ENCODE measurements at regions not wholly inside any gene's neighbourhood (a gene's known extent, or its start where the extent isn't known, plus 50 kb on each side); places are given as distances from the start of the nearest gene placed in this dataset.
"Not testable (repeated sequence)": the region's sequence is repeated elsewhere in the genome, so short reads cannot be mapped to it uniquely, and the experiment has no call there.

DNA sequence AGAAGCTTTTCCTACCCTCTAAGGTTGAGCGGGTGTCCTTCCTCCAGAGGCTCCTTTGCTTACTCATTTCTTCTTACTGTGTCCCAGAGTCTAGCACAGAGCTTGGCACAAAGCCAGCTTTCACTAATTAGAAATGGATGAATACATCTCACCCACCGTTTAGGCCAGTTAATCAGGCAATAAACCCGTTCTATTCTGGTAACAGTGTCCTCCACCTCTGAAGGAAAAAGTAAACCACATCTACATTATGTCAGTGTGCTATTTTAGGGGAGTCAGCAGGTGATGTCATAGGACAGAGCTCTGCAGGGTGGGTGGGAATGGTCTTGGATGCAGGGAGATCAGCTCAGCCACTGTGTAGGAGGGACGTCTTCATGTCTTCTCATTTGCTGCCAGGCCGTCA lies 109.2 kb downstream of the OSTF1 start:
- H3K4me3 ChIP-seq (ENCODE audit: low read length): no peak overlapping the region
- no peaks in the 10 kb centered on the region for H3K9me3 ChIP-seq (ENCODE audit: insufficient read depth, low read depth, low read length)
- no peak overlapping the region for H3K27ac ChIP-seq (ENCODE audit: low read depth, low read length)
- H3K9ac ChIP-seq (ENCODE audit: low read depth, low read length): no peak overlapping the region
- no peaks in the 10 kb centered on the region for H3K4me1 ChIP-seq (ENCODE audit: insufficient read depth, low read length)
- 91% methylated on average over 5 of the region's 5 CpGs for WGBS
- no peaks in the 10 kb centered on the region for H3K36me3 ChIP-seq (ENCODE audit: insufficient read depth, low read length)
- H3K27me3 ChIP-seq (ENCODE audit: insufficient read depth, low read length): no peaks in the 10 kb centered on the region

DNA sequence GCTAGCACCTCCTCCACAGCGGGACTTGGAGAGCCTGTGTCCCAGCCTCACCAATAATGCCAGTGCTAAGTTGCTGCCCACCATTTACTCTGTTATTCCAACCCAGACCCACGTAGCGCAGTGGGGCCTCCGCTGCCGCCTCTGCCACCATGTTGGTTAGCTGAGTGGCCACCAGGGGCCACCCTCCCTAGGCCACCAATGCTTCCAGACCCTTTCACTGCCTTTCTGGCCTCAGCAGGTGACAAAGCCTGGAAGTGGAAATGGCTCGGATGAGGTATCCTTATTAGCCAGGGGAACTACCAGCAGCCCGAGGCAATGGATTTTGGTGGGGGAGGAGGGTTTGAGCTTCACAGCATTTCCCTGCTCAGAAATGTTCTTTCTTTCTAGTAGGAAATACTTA lies 110.1 kb downstream of the OSTF1 start:
- Histone ChIP-seq H3K4me3 (ENCODE audit: low read length) (no peak overlapping the region), H3K9ac (ENCODE audit: low read depth, low read length) (no peak overlapping the region), H3K27ac (ENCODE audit: low read depth, low read length) (no peak overlapping the region), H3K9me3 (ENCODE audit: insufficient read depth, low read depth, low read length) (no peaks in the 10 kb centered on the region), H3K4me1 (ENCODE audit: insufficient read depth, low read length) (no peaks in the 10 kb centered on the region), H3K36me3 (ENCODE audit: insufficient read depth, low read length) (no peaks in the 10 kb centered on the region), H3K27me3 (ENCODE audit: insufficient read depth, low read length) (no peaks in the 10 kb centered on the region)
- WGBS: 81% methylated on average over 7 of the region's 7 CpGs

DNA sequence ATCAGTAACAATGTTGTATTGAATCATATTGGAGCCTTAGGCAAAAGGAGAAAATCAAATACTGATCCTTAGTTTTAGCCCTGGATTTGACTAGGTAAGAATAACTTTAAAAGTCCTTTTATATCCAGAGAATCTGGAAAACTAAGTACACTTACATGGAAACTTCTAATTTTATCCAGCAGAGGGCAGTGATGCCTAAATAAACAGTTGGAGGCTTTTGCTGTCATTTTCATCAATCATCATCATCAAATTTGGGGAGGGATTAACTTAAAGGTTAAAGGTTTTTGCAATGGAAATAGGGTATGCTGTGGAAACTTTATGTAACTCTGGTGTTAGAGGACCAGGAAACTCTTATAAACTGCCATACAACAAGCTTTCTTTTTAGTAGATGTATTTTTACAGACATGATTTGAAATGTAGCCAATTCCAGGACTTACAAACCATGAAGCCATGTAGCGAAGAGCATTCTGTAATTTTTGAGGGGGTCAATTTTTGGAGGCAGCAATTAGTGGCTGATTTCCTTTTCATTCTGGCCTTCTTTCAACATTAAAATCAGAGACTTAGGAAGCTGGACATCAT lies 112.7 kb downstream of the OSTF1 start:
- no peaks in the 10 kb centered on the region for H3K9me3 ChIP-seq (ENCODE audit: insufficient read depth, low read depth, low read length)
- H3K4me1 ChIP-seq (ENCODE audit: insufficient read depth, low read length): no peaks in the 10 kb centered on the region
- no peak overlapping the region for H3K27ac ChIP-seq (ENCODE audit: low read depth, low read length)
- no peaks in the 10 kb centered on the region for H3K27me3 ChIP-seq (ENCODE audit: insufficient read depth, low read length)
- no peak overlapping the region for H3K4me3 ChIP-seq (ENCODE audit: low read length)
- H3K36me3 ChIP-seq (ENCODE audit: insufficient read depth, low read length): no peaks in the 10 kb centered on the region
- H3K9ac ChIP-seq (ENCODE audit: low read depth, low read length): no peak overlapping the region
- 83% methylated on average over 1 of the region's 1 CpG for WGBS

GRCh38 chr9:75201480-75202209 lies 113.3 kb downstream of the OSTF1 start:
- Histone ChIP-seq H3K27ac (ENCODE audit: low read depth, low read length) (no peak overlapping the region), H3K9me3 (ENCODE audit: insufficient read depth, low read depth, low read length) (no peaks in the 10 kb centered on the region)
- WGBS: 95% methylated on average over 3 of the region's 3 CpGs

DNA sequence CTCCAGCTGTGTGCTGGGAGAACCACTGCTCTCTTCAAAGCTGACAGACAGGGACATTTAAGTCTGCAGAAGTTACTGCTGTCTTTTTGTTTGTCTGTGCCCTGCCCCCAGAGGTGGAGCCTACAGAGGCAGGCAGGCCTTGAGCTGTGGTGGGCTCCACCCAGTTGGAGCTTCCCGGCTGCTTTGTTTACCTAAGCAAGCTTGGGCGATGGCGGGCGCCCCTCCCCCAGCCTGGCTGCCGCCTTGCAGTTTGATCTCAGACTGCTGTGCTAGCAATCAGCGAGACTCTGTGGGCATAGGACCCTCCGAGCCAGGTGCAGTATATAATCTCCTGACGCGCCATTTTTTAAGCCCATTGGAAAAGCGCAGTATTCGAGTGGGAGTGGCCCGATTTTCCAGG lies 119.7 kb downstream of the OSTF1 start:
- not testable (repeated sequence) for H3K4me3 ChIP-seq (ENCODE audit: low read length)

More at GRCh38 chr9:75201480-75202209, 113.3 kb downstream of the OSTF1 start:
- Histone ChIP-seq H3K4me1 (ENCODE audit: insufficient read depth, low read length) (no peaks in the 10 kb centered on the region), H3K27me3 (ENCODE audit: insufficient read depth, low read length) (no peaks in the 10 kb centered on the region), H3K36me3 (ENCODE audit: insufficient read depth, low read length) (no peaks in the 10 kb centered on the region), H3K9ac (ENCODE audit: low read depth, low read length) (no peak overlapping the region), H3K4me3 (ENCODE audit: low read length) (no peak overlapping the region)

DNA sequence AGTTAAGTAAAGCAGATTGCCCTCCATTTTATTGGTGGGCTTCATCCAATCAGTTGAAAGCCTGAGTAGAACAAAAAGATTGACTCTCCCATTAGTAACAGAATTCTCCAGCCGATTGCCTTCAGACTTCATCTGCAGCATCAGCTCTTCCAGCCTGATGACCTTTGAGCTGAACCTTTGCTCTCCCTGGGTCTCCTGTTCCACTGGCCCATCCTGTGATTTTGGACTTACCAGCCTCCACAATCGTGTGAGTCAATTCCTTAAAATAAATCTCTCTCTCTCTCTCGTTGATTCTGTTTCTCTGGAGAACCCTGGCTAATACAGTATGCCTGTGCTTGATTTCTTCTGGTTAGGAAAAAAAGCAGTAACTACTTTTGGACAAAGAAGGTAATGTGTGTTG lies 121.9 kb downstream of the OSTF1 start:
- Histone ChIP-seq H3K9me3 (ENCODE audit: insufficient read depth, low read depth, low read length) (peaks cover 5% of the 10 kb centered on the region; the same call in 1 of the 2 replicates), H3K27me3 (ENCODE audit: insufficient read depth, low read length) (no peaks in the 10 kb centered on the region), H3K4me1 (ENCODE audit: insufficient read depth, low read length) (no peaks in the 10 kb centered on the region), H3K9ac (ENCODE audit: low read depth, low read length) (no peak overlapping the region), H3K27ac (ENCODE audit: low read depth, low read length) (no peak overlapping the region), H3K4me3 (ENCODE audit: low read length) (no peak overlapping the region), H3K36me3 (ENCODE audit: insufficient read depth, low read length) (no peaks in the 10 kb centered on the region)
- WGBS: 75% methylated on average over 3 of the region's 3 CpGs

More for the DNA sequence above, 119.7 kb downstream of the OSTF1 start:
- not testable (repeated sequence) for H3K27me3 ChIP-seq (ENCODE audit: insufficient read depth, low read length); H3K9ac ChIP-seq (ENCODE audit: low read depth, low read length); H3K27ac ChIP-seq (ENCODE audit: low read depth, low read length); H3K36me3 ChIP-seq (ENCODE audit: insufficient read depth, low read length); H3K4me1 ChIP-seq (ENCODE audit: insufficient read depth, low read length); H3K9me3 ChIP-seq (ENCODE audit: insufficient read depth, low read depth, low read length)
- 85% methylated on average over 12 of the region's 12 CpGs for WGBS

- H3K9ac ChIP-seq (ENCODE audit: low read depth, low read length): no peak overlapping the region
- no peaks in the 10 kb centered on the region for H3K4me1 ChIP-seq (ENCODE audit: insufficient read depth, low read length)
- H3K9me3 ChIP-seq (ENCODE audit: insufficient read depth, low read depth, low read length): peaks cover under 1% of the 10 kb centered on the region; the same call in 1 of the 2 replicates
- H3K36me3 ChIP-seq (ENCODE audit: insufficient read depth, low read length): no peaks in the 10 kb centered on the region
- H3K4me3 ChIP-seq (ENCODE audit: low read length): no peak overlapping the region
- no peaks in the 10 kb centered on the region for H3K27me3 ChIP-seq (ENCODE audit: insufficient read depth, low read length)
- no peak overlapping the region for H3K27ac ChIP-seq (ENCODE audit: low read depth, low read length)
- WGBS: 93% methylated on average over 3 of the region's 3 CpGs
Measured at GRCh38 chr9:75213765-75214164, 125.5 kb downstream of the OSTF1 start.

DNA sequence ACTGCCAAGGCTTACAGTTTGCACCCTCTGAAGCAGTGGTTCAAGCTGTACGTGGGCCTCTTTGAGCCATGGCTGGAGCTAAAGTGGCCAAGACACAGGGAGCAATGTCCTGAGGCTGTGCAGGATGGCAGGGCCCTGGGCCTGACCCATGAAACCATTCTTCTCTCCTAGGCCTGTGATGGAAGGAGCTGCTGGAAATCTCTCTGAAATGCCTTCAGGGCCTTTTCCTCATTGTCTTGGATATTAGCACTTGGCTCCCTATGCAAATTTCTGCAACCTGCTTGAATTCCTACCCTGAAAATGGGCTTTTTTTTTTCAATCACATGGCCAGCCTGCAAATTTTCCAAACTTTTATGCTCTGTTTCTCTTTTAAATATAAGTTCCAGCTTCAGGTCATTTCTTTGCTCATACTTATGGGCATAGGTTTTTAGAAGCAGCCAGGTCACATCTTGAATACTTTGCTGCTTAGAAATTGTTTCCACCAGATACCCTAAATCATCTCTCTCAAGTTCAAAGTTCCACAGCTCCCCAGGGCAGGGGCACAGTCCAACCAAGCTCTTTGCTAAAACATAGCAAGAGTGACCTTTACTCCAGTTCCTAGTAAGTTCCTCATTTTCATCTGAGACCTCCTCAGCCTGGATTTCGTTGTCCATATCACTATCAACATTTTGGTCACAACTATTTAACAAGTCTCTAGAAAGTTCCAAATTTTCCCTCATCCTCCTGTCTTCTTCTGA lies 138.3 kb downstream of the OSTF1 start:
- peaks cover 13% of the 10 kb centered on the region for H3K9me3 ChIP-seq (ENCODE audit: insufficient read depth, low read depth, low read length)
- H3K9ac ChIP-seq (ENCODE audit: low read depth, low read length): no peak overlapping the region
- no peak overlapping the region for H3K27ac ChIP-seq (ENCODE audit: low read depth, low read length)
- H3K27me3 ChIP-seq (ENCODE audit: insufficient read depth, low read length): no peaks in the 10 kb centered on the region
- no peaks in the 10 kb centered on the region for H3K4me1 ChIP-seq (ENCODE audit: insufficient read depth, low read length)
- no peak overlapping the region for H3K4me3 ChIP-seq (ENCODE audit: low read length)
- 71% methylated on average over 2 of the region's 2 CpGs for WGBS
- H3K36me3 ChIP-seq (ENCODE audit: insufficient read depth, low read length): no peaks in the 10 kb centered on the region

- Histone ChIP-seq H3K4me1 (ENCODE audit: insufficient read depth, low read length) (no peaks in the 10 kb centered on the region), H3K9me3 (ENCODE audit: insufficient read depth, low read depth, low read length) (peaks cover 11% of the 10 kb centered on the region), H3K4me3 (ENCODE audit: low read length) (no peak overlapping the region), H3K9ac (ENCODE audit: low read depth, low read length) (no peak overlapping the region), H3K36me3 (ENCODE audit: insufficient read depth, low read length) (no peaks in the 10 kb centered on the region), H3K27ac (ENCODE audit: low read depth, low read length) (no peak overlapping the region), H3K27me3 (ENCODE audit: insufficient read depth, low read length) (no peaks in the 10 kb centered on the region)
- WGBS: 91% methylated on average over 3 of the region's 3 CpGs
Measured at GRCh38 chr9:75228893-75229292, 140.6 kb downstream of the OSTF1 start.

GRCh38 chr9:75229605-75230332 lies 141.5 kb downstream of the OSTF1 start:
- H3K4me3 ChIP-seq (ENCODE audit: low read length): no peak overlapping the region
- H3K27me3 ChIP-seq (ENCODE audit: insufficient read depth, low read length): no peaks in the 10 kb centered on the region
- H3K36me3 ChIP-seq (ENCODE audit: insufficient read depth, low read length): no peaks in the 10 kb centered on the region
- H3K9me3 ChIP-seq (ENCODE audit: insufficient read depth, low read depth, low read length): peaks cover 9% of the 10 kb centered on the region
- WGBS: 82% methylated on average over 5 of the region's 5 CpGs
- H3K9ac ChIP-seq (ENCODE audit: low read depth, low read length): no peak overlapping the region
- no peaks in the 10 kb centered on the region for H3K4me1 ChIP-seq (ENCODE audit: insufficient read depth, low read length)
- H3K27ac ChIP-seq (ENCODE audit: low read depth, low read length): no peak overlapping the region

DNA sequence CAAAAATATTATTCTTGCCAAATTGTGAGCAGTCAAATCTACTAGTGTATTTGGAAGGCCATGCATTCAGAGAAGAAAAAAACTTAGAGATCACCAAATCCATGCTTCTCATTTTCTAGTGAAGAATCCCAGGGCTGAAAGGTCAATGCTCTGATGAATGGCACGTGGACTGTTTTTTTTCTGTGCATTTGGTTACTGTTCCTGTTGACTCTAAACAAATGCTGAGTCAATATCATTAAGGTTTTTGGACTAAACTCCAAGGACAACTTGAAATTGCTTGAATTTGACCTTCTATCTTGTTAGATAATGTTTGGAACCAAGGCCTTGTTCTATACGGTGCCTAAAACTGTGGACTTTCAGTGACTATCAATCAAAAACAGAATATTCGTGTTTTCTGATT lies 142.2 kb downstream of the OSTF1 start:
- Histone ChIP-seq H3K9ac (ENCODE audit: low read depth, low read length) (no peak overlapping the region), H3K27me3 (ENCODE audit: insufficient read depth, low read length) (no peaks in the 10 kb centered on the region), H3K9me3 (ENCODE audit: insufficient read depth, low read depth, low read length) (peaks cover 16% of the 10 kb centered on the region), H3K4me3 (ENCODE audit: low read length) (no peak overlapping the region), H3K4me1 (ENCODE audit: insufficient read depth, low read length) (no peaks in the 10 kb centered on the region), H3K27ac (ENCODE audit: low read depth, low read length) (no peak overlapping the region), H3K36me3 (ENCODE audit: insufficient read depth, low read length) (no peaks in the 10 kb centered on the region)
- 97% methylated on average over 3 of the region's 3 CpGs for WGBS
